ENCODE measurements at regions not wholly inside any gene's neighbourhood (a gene's known extent, or its start where the extent isn't known, plus 50 kb on each side); places are given as distances from the start of the nearest gene placed in this dataset.

GRCh38 chr1:5571438-5571837 lies 420.8 kb downstream of the NPHP4 start:
- Histone ChIP-seq H3K4me3 (no peak overlapping the region), H3K27ac (no peak overlapping the region), H3K27me3 (peaks cover 0 to 14% (median 4%) of the 10 kb centered on the region in 7 donors), H3K4me1 (no peaks in the 10 kb centered on the region), H3K36me3 (no peaks in the 10 kb centered on the region), H3K9me3 (peaks cover 0 to 32% (median 9%) of the 10 kb centered on the region in 11 donors)
- DNase-seq (no peak), ATAC-seq (no peak)
- intact Hi-C loops (cut with DNase I): no loop called here
- TF ChIP-seq, protein P1, sequence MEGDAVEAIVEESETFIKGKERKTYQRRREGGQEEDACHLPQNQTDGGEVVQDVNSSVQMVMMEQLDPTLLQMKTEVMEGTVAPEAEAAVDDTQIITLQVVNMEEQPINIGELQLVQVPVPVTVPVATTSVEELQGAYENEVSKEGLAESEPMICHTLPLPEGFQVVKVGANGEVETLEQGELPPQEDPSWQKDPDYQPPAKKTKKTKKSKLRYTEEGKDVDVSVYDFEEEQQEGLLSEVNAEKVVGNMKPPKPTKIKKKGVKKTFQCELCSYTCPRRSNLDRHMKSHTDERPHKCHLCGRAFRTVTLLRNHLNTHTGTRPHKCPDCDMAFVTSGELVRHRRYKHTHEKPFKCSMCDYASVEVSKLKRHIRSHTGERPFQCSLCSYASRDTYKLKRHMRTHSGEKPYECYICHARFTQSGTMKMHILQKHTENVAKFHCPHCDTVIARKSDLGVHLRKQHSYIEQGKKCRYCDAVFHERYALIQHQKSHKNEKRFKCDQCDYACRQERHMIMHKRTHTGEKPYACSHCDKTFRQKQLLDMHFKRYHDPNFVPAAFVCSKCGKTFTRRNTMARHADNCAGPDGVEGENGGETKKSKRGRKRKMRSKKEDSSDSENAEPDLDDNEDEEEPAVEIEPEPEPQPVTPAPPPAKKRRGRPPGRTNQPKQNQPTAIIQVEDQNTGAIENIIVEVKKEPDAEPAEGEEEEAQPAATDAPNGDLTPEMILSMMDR (IDR thresholded peaks at IDR 0.05): no peak
- 76 to 80% methylated on average over 5 of the region's 5 CpGs for WGBS, 2 donors

GRCh38 chr1:5570931-5571330 lies 421.3 kb downstream of the NPHP4 start:
- DNase-seq (no peak), ATAC-seq (no peak)
- no peak overlapping the region for H3K4me3 ChIP-seq
- H3K27me3 ChIP-seq: peaks cover 0 to 9% (median 0%) of the 10 kb centered on the region in 7 donors
- WGBS, 2 donors: 26 to 41% methylated on average over 2 of the region's 2 CpGs
- H3K27ac ChIP-seq: no peak overlapping the region
- H3K4me1 ChIP-seq: no peaks in the 10 kb centered on the region
- H3K9me3 ChIP-seq: peaks cover 0 to 32% (median 9%) of the 10 kb centered on the region in 11 donors
- TF ChIP-seq, protein P1 (IDR thresholded peaks at IDR 0.05): no peak
- intact Hi-C loops (cut with DNase I): no loop called here
- H3K36me3 ChIP-seq: no peaks in the 10 kb centered on the region

DNA sequence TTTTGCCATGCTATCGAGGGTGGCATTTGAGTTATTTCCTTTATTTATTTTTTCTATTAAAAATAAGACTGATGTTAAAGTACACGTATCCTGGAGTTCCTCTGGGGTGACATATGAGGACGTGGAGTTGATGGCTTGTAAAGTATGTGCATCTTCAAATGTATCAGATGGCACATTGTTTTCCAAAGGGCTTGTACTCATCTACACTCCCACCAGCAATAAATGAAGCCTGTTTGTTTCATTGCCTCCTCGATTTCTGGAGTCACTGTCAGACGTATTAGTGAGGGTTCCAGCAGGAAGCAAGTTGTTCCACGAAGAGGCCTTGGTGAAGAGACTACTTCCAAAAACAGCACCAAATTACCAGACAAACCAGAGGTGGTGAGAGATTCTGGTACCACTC lies 423.9 kb downstream of the NPHP4 start:
- H3K36me3 ChIP-seq: no peaks in the 10 kb centered on the region
- no peak overlapping the region for H3K4me3 ChIP-seq
- TF ChIP-seq, protein P1 (IDR thresholded peaks at IDR 0.05): no peak
- H3K27ac ChIP-seq: no peak overlapping the region
- DNase-seq (no peak), ATAC-seq (no peak)
- 68 to 69% methylated on average over 6 of the region's 6 CpGs for WGBS, 2 donors
- H3K27me3 ChIP-seq: peaks cover 0 to 7% (median 0%) of the 10 kb centered on the region in 7 donors
- H3K9me3 ChIP-seq: peaks cover 0 to 32% (median 9%) of the 10 kb centered on the region in 11 donors
- intact Hi-C loops (cut with DNase I): loop anchor here in 1 of 10 donors (5.0 kb wide), 1 partner anchor 1644 kb away; no protein-coding TSS in a partner anchor
- no peaks in the 10 kb centered on the region for H3K4me1 ChIP-seq

- DNase-seq: no peak
- Histone ChIP-seq H3K4me3 (no peak overlapping the region), H3K9me3 (peaks cover 0 to 32% (median 9%) of the 10 kb centered on the region in 11 donors), H3K27me3 (peaks cover 0 to 7% (median 0%) of the 10 kb centered on the region in 7 donors), H3K36me3 (no peaks in the 10 kb centered on the region), H3K27ac (no peak overlapping the region), H3K4me1 (no peaks in the 10 kb centered on the region)
- no peak for ATAC-seq
- WGBS, 2 donors: 69 to 72% methylated on average over 3 of the region's 3 CpGs
- intact Hi-C loops (cut with DNase I): loop anchor here in 1 of 10 donors (5.0 kb wide), 1 partner anchor 1644 kb away; no protein-coding TSS in a partner anchor
- TF ChIP-seq, protein P1 (IDR thresholded peaks at IDR 0.05): no peak
Measured at GRCh38 chr1:5567839-5568238, 424.4 kb downstream of the NPHP4 start.

Data from heart right ventricle (tissue), 16 donors.